ENCODE measurements at regions not wholly inside any gene's neighbourhood (a gene's known extent, or its start where the extent isn't known, plus 50 kb on each side); places are given as distances from the start of the nearest gene placed in this dataset.

- DNase-seq (ENCODE audit: low spot score): no peak
These were observed 178.3 kb downstream of the NUAK1 start for GRCh38 chr12:105960319-105961083.

GRCh38 chr12:105961821-105962671, 176.7 kb downstream of the NUAK1 start:
- DNase-seq (ENCODE audit: low spot score): peak; percentile 33

GRCh38 chr12:105967038-105967776, 171.5 kb downstream of the NUAK1 start:
- DNase-seq (ENCODE audit: low spot score): peak; percentile 33

GRCh38 chr12:105968025-105968424, 170.7 kb downstream of the NUAK1 start:
- DNase-seq (ENCODE audit: low spot score): no peak

- DNase-seq (ENCODE audit: low spot score): no peak
These were observed 167.9 kb downstream of the NUAK1 start for GRCh38 chr12:105970885-105971284.

- DNase-seq (ENCODE audit: low spot score): no peak
These were observed 164.0 kb downstream of the NUAK1 start for GRCh38 chr12:105974738-105975137.

- no peak for DNase-seq (ENCODE audit: low spot score)
These were observed 163.4 kb downstream of the NUAK1 start for GRCh38 chr12:105975351-105975750.

GRCh38 chr12:105977236-105977635, 161.5 kb downstream of the NUAK1 start:
- no peak for DNase-seq (ENCODE audit: low spot score)

GRCh38 chr12:105977652-105978051, 161.1 kb downstream of the NUAK1 start:
- DNase-seq (ENCODE audit: low spot score): peak; percentile 76

GRCh38 chr12:105978276-105978675, 160.5 kb downstream of the NUAK1 start:
- no peak for DNase-seq (ENCODE audit: low spot score)

GRCh38 chr12:105978686-105979085, 160.1 kb downstream of the NUAK1 start:
- DNase-seq (ENCODE audit: low spot score): no peak

GRCh38 chr12:105980085-105980484, 158.7 kb downstream of the NUAK1 start:
- no peak for DNase-seq (ENCODE audit: low spot score)

- no peak for DNase-seq (ENCODE audit: low spot score)
These were observed 158.2 kb downstream of the NUAK1 start for GRCh38 chr12:105980533-105980932.

- DNase-seq (ENCODE audit: low spot score): no peak
These were observed 156.7 kb downstream of the NUAK1 start for GRCh38 chr12:105982022-105982421.

GRCh38 chr12:105983622-105984320, 155.0 kb downstream of the NUAK1 start:
- peak; percentile 76 for DNase-seq (ENCODE audit: low spot score)

- DNase-seq (ENCODE audit: low spot score): no peak
These were observed 153.4 kb downstream of the NUAK1 start for GRCh38 chr12:105985383-105985782.

- DNase-seq (ENCODE audit: low spot score): peak; percentile 88
These were observed 151.7 kb downstream of the NUAK1 start for GRCh38 chr12:105986779-105987684.

- DNase-seq (ENCODE audit: low spot score): no peak
These were observed 151.1 kb downstream of the NUAK1 start for GRCh38 chr12:105987685-105988035.

- peak; percentile 48 for DNase-seq (ENCODE audit: low spot score)
These were observed 145.7 kb downstream of the NUAK1 start for GRCh38 chr12:105992849-105993740.
